HuH-7.5 (cell line): ENCODE measurements at regions not wholly inside any gene's neighbourhood (a gene's known extent, or its start where the extent isn't known, plus 50 kb on each side); places are given as distances from the start of the nearest gene placed in this dataset.

Source experiments
- DNase-seq: peaks from one replicate; pipeline ENCODE4 v3.0.0; 2011; ENCODE audit warnings: low spot score

DNA sequence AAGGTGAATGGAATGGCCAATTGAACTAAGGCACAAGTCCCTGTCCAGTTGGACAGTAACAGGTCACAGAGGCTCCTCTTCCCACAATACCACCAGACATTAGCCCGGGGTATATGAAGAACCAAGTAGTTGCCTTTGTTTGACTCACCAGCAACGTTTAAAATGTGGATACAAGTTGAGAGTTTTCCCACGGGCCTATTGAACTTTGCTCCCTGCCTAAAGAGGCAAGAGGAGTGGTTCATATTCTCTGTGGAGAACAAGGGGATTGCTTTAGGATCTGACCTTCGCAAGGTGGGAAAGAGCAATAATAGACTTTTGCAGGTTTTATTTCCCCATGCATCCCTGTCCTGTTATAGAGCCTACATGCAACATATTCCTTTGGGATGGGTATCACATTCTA lies 177.2 kb downstream of the POU4F1 start:
- DNase-seq: no peak

DNA sequence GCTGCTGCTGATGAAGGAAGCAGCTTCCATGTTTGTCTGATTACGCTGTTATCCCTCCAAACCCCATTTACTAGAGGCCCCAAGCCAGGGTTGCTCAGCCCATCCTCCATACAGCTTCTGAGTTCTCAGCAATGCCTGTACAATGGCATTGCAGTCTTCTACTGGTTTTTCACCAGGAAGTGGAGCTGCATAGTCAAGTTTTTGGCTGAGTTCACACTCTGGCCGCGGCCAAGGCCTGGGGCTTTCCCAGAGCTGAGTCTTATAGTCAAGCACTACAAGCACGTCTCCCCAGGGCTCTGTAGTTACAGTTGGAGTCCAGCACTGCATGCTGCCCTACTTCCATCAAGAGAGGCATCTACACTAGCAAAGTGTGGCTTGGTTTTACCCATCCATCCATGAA lies 182.5 kb downstream of the POU4F1 start:
- no peak for DNase-seq

DNA sequence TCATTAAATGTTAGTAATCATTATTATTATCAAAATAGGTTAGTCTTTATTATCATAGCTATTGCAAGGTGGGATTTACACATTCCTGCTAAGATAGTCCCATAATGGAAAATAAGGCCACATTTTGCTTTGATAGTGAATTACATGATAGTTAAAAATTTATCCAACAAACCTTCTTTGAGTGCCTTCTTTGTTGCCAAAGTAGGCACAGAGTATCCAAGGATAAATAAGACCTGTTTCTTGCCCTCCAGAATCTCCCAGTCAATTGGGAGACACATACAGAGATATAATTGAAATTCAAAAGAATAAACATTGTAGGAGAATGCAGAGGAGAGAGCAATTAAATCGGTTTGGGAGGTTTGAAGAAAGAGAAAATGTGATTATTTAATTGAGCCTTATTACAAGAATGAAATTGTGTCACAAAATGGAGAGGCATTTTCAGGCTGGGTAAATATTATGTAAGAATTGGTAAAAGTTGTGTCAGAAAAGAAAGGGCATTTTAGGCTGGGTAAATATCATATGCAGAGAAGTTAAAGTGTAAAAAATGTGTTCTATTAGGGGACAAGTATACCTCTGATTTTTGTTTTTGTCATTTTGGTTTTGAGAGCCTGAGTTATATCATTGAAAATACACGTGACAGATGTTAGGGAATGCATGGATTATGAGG lies 189.3 kb downstream of the POU4F1 start:
- DNase-seq: no peak

DNA sequence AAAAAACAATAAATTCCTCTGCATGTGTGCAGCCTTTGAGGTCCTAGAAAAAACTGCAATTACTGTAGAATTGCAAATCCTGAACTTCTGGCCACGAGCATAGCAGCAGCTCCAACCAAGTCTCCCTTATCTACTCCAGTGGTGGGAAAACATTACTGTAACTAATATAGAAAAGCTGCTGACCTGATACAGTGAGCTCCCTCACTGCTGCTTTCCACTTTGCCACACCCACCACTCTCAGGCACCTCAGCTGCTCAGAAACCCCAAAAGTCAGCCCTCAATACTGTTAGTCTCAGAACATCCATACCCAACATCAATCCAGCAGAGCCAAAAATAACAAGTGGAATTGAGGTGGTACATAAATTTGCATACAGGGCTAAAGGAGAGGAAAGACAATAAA lies 192.5 kb downstream of the POU4F1 start:
- DNase-seq: no peak

DNA sequence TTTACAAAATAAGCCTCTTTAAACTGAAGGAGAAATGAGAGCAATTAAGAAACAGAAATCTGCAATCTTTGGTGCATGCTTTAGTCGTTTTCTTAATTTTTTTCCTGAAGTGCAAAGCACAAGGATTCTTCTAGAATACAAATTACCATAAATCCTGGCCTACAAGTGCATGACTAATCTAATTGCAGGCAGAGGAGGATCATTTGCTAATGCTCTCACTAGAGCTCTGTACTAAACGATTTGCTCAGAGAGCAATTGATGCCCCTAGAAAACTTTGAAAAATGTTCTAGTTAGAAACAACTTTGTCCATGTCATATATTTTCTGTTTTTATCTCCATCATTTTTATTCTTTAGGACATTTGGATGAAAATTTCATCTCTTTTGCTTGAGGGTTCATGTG lies 193.2 kb downstream of the POU4F1 start:
- no peak for DNase-seq

DNA sequence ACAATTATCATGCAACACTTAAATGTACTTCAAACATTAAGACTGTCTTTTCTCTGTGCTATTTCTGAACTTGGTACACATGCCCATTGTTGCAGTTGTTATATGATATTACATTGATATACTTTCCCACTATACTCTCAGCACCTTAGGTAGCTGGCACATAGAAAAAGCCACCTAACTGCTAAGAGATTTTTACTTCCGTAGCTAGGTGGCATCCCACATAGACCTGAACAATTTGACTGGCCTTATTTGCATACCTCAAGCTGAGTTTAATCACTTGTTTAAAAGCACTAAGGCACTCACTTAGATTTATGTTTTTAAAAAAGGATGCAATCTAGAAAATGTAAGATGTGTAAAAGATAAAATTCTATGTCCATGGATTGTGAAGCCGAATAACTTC lies 194.2 kb downstream of the POU4F1 start:
- DNase-seq: no peak

DNA sequence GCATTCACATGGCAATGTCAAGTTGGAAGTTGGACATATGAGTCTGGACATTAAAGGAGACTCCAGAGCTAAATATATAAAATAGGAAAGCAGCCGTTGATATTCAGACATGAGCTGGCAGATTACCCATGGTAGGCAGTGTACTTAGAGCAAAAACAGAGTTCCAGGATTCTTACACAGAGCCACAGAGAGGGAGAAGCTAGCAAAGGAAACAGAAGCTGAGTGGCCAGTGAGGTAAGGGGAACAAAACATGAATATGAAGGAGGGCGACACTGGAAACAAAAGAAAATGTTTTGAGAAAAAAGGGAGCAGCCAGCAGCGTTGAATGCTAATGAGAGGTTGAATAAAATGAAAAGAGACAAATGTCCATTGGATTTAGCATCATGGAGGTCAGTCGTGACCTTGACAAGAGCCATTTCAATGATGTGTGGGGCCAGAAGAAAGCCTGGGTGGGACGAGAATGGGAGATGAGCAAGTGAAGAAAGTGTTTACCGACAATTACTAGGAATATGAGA lies 198.4 kb downstream of the POU4F1 start:
- no peak for DNase-seq

DNA sequence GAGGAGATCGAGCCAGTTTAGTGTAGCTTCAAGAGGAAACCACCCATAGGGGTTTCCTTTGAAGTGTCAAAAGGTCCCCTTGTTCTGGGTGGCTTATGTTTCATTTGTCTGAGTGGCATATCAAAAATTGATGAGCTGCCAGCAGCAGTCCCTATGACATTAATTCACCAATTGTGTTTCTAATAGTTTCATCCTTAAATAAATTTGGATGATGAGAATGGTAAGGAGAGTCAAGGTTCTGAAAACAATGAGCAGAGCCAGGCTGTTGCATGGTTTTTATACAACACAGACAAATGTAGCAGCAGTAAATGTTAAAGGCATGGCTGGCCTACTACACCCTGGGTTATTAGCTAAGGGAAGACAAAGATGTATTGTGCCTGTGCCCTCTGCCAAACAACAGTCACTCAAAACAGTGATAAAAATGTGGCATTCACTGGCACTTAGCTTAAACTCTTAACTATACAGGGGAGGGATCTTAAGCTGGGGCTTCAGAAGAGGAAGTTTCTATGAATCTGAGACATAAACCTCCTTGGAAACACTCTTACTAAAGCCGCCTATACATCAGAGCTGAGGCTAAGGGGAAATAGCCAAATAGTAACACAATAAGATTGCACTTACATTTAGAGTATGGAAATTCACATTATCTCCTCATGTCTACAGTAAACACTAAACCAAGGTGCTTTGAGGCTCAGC lies 200.5 kb downstream of the POU4F1 start:
- DNase-seq: no peak

DNA sequence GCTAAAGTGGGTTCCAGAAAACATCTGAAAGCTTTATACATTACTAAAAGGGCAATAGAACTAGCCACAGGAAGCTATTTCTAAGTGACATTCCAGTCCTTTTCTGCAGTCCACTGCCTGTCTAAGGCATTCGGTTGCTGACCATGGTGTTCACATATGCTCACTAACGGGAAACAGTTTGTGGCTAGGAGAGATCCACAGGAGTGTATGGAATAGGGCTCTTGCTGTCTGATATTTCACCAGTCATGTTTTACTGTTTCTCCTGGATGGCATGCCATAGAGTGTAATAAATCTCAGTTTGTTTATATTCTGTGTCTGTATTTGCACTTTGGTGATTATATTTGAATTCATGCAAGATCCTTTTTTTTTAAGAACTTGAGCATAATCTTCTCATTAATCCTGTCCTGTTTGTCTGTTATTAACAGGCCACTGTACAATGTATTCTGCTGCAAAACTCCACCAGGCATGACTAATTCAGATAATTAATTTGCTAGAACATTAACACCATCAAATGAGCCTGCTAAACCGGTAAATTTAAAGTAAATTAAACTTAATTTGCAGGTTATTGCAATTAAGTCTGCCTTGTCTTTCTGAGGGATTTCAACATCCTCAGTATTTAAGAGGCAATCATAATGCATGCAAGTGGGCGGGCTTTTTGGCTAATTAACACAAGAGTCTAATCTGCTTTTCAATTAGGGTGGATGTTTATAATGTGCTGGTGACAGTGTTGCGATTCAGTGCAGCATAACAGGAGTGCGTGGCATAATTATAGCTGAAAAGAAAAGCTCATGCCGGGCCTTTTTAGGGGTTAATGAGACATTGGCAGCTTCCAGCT lies 201.3 kb downstream of the POU4F1 start:
- no peak for DNase-seq

DNA sequence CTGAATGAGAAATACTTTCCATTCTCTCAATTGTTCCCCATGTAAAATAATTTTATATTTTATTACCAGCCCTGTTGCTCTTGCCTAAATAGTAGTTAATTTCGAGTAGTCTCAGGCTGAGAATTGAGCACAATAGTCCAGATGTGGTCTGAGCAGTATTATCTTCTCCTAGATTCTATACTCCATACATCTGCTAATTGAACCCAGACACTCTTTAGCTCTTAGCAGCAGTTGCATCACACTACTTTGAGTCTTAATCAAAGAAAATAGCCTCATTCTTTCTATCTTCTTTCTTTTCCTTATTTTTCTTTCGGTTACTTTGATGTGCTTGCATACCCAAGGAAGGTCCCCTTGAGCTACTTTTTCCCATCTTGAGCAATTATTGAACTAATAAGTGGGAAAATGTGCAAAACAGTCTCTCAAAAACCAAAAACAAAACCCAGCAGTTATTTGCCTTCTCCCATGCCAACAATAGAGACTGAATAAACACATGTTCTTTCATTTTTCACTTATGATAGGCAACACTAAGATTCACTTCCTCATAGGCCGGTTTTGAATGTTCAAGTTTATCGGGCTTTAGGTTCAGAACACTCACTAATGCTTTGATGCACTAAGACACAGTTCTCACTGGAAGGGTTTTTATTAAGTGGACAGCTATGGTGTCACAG lies 204.5 kb downstream of the POU4F1 start:
- DNase-seq: no peak

DNA sequence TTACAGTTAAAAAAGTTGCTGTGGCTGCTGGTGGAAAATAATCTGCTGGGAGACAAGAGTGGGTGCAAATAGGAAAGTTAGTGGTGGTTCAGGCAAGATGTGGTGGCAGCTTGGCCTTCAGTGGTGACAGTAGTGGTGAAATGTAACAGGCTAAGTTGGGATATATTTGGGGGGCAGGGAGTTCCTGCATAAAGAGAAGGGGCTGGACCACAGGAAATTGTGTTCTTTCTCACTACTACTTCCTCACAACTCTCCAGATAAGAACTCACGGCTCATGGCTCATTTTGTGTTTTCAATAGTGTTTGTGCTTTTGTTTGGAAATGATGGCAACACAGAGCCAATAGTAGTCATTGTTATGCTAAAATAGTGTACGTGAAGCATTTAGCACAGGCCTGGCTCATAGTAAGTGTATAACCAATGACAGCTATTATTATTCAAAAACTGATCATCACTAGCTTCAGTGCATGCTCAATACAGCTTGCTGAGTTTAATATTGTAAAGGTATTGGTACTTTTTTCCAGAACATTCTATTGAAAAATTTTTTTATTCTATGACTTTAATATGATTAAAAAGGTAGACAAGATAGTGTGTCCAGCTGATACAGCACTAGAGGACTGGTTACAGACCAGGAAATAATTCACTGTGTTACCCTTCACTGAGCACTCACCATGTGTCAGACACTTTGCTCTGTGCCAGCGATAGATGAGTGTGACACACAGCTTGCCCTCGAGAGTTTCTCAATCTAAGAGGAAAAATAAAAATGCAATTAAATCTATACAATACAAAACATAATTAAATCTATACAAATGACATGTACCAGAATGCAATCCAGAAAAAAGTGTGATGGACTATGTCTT lies 209.8 kb downstream of the POU4F1 start:
- DNase-seq: no peak

DNA sequence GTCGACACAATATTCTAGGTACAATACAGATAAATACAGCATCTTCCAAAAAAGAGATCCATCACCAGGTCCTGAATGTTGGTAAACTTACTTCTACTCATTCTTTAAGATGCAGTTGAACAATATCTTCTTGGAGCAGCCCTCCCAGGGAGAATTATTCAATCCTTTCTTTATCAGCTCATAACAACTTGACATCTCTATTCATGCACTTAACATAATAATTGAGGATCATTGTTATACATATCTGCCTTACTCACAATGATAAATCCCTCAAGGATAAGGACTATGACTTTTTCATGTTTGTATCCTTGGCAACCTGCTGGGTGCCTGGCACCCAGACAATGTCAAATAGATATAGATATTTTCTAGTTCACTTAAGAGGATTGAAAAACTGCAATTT lies 219.5 kb downstream of the POU4F1 start:
- DNase-seq: no peak

DNA sequence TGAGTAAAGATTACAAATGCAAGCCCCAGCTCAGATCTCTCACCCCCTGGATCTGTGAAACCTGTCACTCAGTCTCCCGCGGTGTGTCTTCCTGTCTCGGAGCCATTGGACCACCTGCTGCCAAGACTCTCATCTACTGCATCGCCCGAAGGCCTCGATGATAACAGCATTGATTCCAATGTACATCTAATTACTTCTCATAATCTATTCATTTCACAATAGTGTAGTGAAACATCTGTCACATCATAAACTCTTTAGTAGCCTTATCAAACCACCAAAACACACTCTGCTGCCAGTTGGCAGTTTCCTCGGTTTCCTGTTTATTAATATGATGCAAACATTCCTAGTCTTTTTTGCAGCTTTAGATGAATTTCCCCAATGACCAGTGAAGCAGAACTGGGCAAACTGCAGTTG lies 220.3 kb downstream of the POU4F1 start:
- DNase-seq: no peak

DNA sequence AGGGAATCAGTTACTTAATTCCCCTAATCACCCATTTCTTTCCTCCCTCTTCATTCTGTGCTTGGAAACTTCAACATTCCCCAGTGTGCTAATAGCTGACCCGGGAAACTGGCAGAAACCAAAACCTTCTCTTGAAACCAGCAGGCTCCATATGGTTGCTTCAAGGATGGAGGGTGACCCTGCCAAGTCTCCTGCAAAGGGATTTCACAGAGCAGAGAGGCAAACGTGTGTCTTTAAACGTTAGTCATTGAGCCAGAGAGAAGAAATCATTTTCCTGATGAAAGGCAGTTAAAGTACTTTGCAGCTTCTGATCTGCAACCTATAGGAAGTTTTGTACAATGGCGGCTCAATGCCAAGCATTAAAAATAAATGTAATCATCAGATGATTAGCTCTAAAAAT lies 220.9 kb downstream of the POU4F1 start:
- no peak for DNase-seq

DNA sequence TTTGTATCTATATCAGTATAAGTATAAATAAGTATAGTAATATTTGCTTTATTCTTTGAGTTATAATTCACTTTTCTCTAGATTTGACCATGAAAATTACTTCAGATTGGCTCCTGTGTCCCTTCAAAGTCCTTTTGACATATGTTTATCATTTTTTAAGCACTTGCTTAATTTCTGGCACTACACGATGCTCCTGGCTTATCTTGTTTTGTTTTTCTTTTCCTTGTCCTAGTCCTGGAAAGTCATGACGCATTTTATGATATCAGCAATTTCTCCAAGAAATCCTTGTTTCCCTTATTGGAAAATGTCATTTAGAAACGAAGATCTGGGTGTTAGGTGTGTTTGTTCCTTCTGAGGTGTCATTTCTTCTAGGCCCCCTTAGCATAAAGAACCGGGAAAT lies 226.5 kb downstream of the POU4F1 start:
- no peak for DNase-seq

DNA sequence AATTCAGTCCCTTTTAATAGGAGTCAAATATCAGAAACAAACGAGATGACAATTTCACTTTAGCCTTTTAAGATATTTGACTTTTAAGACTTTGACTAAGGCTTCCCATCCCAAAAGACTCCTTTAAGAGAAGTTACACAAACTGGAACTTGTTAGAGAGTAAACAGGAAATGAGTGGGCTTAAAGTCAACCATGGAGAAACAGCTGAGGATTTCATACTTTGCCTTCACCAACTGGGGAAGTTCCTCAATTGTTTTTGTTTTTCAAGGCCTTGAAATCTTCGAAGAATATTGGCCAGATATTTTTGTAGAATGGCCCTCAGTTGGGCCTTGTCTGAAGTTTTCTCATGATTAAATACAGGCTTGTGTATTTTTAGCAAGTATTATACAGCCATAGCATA lies 227.3 kb downstream of the POU4F1 start:
- DNase-seq: no peak

DNA sequence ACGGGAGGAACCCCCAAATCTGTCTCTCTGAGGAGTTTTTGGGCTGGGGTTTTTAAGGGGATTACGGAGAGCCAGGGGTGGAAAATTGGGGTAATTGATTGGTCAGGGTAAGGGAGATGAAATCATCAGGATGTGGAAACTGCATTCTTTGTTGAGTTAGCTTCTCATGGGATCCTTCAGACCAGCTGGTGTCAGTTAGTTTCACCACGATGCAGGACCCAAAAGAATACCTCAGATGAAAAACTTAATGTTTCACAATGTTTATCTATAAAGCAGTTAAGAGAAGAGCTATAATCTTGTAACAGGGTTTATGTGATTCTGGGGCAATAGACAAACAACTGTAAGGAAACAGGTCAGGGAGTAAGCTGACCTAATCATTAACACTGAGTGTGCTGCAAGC lies 230.8 kb downstream of the POU4F1 start:
- DNase-seq: no peak

DNA sequence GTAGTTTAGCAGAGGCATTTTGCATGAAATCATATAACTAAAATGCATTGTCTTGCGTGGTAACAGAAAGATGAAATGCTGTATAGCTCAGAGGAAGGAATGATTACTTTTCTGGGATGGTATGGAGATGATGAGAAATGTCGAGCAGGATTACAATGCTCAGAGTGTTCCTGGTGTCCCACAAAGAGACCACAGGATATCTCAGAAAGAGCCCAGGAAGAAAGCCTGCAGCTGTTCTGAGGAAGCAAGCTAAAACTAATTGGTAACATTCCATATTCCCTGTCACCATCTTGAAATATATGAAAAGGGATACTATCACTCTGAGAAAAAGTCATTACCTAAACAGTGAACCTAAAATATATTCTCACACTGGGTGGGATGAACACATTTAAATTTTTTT lies 233.1 kb downstream of the POU4F1 start:
- DNase-seq: no peak

DNA sequence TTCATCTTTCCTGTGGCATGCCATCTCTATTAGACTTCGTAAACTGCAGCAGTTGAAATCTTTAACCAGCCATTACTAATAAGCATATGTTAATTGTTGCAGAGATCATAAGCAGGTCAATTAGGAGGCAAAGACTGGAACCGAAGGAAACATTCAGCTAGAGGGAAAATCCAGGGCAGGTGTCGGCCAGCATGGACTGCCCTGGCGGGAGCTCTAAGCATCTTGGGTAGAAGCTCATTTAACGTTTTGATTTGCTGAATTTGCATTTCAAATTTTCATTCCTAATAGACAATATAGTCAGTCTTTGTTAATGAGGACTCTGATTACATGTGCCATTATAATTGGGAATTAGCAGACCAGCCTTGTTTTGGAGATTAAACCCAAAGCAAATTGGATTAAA lies 238.6 kb downstream of the POU4F1 start:
- no peak for DNase-seq

DNA sequence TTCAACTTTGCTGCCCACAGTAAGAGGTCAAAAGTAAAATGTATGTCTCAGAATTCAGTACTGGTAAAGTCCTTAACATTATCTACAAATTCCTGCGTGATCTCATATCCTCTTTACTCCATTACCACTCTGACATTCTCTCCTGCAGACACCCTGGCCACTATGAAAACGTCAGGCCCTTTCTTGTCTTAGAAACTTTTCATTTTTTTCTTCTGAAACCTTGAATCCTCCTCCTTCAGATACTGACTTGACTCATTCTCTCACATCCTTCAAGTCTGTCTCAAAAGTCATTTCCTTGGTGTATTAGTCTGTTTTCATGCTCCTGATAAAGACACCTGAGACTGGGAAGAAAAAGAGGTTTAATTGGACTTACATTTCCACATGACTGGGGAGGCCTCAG lies 262.3 kb downstream of the POU4F1 start:
- DNase-seq: no peak

DNA sequence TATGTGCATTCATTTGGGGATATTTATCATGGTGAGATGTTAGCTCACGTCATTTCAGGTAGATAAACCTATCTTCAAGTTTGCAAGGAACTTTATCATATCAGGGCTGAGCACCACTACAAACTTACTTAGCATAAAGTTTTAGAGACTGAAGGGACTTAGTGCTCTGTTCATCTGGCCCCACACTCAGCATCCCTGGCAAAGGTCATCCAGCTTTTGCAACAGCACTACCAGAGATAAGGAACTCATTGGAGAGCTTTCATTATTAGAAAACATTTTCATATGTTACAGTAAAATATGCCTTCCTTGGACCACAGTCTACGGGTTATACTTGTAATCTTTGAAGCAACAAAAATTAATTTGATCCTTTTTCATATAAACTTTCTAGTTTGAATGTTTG lies 263.4 kb downstream of the POU4F1 start:
- no peak for DNase-seq

DNA sequence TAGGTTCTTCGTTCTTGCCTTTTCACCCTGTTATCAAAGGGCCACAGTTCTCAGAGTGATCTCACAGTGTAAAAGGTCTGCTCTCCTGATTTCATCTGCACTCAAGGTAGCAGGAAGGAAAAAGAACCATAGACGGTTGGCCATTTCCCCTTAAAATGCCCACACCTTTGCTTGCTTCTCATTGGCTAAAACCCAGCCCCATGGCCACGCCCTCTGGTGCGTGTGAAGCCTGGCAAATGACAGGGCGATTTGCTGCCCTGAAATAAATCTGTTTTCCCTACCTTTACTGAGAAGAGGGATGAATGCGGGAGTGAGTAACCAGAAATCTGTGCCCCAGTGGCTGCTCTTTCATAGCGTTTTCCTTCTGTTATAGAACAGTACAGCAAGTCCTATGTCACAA lies 269.3 kb downstream of the POU4F1 start:
- no peak for DNase-seq
